GM19395 (cell line): ENCODE measurements at regions not wholly inside any gene's neighbourhood (a gene's known extent, or its start where the extent isn't known, plus 50 kb on each side); places are given as distances from the start of the nearest gene placed in this dataset.

Experiments used
- ATAC-seq: cut with Tn5 transposase; IDR thresholded peaks from one replicate; pipeline ENCODE4 v1.9.1; 2021; ENCODE audit warnings: mild to moderate bottlenecking, moderate library complexity; ENCODE audit not compliant: unreplicated experiment

DNA sequence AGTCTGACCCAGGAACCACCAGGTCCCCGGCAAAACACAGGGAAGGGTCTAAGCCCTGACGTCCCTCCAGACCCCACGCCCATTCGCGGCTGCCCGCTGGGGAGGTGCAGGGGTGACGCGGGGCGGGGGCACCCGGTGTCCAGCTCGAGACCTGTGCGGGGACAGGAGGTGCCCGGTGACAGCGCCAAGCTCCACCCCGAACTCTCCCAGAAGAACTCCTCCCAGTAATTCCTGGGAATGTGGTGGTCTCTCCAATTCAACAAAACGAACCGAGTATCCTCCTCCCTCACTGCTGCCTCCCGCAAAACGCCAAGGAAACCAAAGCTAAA is 164.1 kb upstream of the PDE10A start:
- no peak for ATAC-seq

- ATAC-seq, result no peak
Observed at GRCh38 chr6:165826487-165827189, 163.6 kb upstream of the PDE10A start.

- no peak for ATAC-seq
Observed at GRCh38 chr6:165825256-165825815, 162.3 kb upstream of the PDE10A start.

- ATAC-seq, result no peak
Observed at GRCh38 chr6:165823609-165824326, 160.7 kb upstream of the PDE10A start.

DNA sequence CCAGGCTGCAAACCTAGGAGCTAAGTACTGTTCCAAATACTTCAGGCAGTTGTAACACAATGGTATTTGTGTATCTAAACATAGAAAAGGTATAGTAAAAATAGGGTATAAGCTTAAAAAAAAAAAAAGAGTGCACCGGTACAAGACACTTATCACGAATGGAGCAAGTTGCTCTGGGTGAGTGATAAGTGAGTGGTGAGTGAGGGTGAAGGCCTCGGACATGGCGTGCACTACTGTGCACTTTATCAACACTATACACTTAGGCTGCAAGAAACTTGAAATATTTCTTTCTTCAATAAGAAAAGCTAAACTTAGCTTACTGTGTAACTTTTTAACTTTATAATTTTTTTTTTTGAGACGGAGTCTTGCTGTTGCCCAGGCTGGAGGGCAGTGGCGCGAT is 159.5 kb upstream of the PDE10A start:
- ATAC-seq, result no peak

DNA sequence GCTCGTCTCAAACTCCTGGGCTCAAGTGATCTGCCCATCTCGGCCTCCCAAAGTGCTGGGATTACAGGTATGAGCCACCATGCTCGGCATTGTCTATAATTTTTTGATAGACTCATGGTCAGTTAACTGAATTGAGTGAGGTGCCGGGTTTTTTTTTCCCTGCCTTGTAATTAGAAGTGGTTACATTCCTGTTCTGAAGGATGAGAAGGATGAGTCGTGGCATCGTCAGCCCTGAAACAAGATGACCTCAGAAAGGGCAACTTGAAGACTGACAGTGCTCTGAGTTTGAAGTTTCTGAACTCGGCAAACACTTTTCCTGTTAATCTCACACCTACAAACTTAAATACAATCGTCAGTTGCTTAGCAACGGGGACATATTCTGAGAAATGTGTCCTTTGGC is 158.7 kb upstream of the PDE10A start:
- ATAC-seq, result no peak

GRCh38 chr6:165820934-165821333 is 157.9 kb upstream of the PDE10A start:
- ATAC-seq, result no peak

DNA sequence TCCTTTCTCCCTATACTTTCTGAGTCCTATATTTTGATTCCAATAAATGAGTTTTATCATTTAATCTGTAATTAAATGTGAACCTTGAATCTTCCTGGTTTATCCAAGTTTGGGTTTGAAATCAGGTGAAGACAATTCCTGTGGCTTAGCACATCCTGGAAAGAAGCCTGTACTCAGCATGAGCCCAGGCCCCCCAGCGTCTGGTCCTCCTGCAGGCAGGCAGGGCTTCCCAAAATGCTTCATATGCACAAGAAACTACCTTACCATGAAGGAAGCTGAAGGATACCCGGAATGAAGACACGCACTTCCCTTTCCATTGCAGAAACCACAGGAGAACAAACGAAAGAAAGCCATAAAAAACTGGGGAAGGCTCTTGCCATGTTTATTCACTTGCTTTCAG is 157.4 kb upstream of the PDE10A start:
- no peak for ATAC-seq

DNA sequence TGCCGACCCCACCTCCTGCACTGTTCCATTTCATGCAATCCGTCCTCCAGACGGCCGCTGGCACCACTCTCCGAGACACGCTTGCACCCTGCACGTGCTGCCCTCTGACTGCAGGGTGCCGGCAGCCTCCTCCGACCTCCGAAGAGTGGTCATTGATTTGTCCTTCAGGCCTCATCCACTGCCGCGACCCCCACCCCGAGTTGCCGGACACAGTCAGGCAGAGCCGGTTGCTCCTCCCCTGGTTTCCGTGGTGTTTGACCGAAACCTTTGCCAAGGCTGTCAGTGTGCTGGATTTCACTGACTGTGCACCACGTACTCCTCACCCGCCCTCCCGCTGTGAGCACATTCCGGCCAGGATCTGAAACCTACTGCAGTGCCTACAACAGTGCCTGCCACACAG is 156.4 kb upstream of the PDE10A start:
- no peak for ATAC-seq

- ATAC-seq, result no peak
Observed at GRCh38 chr6:165818200-165818599, 155.2 kb upstream of the PDE10A start.

- no peak for ATAC-seq
Observed at GRCh38 chr6:165817771-165818170, 154.7 kb upstream of the PDE10A start.

- no peak for ATAC-seq
Observed at GRCh38 chr6:165817148-165817547, 154.1 kb upstream of the PDE10A start.

- no peak for ATAC-seq
Observed at GRCh38 chr6:165814679-165815078, 151.6 kb upstream of the PDE10A start.

DNA sequence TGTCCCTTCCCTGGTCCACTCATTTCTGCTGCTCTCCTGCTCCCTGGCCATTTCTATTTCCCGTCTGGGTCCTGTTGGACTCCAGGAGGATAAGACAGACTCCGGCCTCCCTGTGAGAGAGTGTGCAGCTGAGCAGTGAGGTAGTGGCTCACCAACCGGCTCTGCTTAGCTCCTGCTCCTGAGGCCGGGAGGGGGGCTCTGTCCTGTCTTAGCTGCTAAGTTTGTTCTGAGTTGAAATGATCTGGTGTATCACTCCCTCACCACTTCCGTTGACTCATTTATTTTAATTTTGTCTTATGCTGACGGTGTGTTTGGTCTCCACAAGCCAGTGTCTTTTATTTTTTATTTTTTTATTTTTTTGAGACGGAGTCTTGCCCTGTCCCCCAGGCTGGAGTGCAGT is 148.5 kb upstream of the PDE10A start:
- no peak for ATAC-seq

GRCh38 chr6:165808021-165808420 is 145.0 kb upstream of the PDE10A start:
- ATAC-seq, result no peak

DNA sequence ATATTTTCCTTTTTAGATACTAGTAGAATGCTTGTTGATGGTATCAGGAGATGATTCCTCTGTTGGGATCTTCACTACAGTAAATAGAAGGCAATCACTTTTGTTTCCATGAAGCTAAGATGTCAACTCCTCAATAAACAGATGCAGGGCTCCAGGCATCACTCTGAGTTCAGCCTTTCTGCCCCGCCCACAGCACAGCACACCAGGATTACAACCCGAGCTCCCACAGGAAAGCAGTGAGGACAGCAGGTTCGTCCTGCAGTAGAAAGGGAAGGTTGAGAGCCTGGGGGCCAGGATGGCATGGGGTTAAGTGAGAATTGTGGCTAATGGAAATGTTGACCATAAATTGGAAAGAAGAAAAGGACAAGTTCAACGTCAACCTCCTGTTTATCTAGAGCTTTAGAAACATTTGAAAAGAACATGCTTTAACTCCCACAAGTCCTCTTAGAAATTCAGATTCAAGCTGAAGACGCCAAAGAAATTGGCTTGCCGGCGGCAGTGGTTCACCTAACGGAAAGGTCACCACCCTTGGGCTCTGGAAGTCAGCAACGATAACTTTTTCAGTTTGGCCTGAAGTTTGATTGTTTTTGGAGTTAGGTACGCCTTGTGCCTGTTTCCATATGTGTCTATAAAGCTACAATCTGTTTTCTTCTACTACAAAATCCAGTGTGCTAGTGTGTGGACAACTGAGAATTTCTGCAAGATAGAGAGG is 144.4 kb upstream of the PDE10A start:
- ATAC-seq, result no peak

DNA sequence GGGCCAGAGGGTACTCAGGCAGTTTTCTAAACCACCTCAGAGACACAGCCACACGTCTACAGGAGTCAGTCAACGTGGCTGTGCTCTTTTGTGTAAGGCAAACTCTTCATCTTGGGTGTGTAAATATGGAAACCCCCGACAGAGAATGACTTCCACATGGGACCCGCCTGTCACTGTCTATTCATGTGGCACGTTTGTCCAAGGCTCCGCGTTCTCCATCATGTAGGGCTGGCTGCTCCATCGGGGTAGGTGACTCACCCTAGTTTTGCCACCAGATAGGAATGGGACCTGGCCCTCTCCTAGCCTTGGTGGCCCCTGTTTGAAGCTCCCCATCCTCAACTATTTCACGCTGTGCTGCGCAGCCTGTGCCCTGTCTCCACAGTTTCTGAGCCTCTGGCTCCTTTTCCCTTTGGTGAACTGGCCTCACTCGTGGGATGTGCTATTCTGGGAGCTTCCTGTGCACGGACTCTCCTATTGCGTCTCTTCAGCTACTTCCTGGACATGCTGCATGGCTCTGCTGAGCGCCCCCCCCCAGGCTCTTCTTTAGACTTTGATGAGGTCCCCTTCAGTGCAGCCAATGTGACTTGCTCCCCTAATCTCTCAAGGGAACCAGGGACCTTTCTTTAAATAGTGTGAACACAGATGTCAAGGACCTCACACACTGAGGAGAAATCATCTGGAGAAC is 143.2 kb upstream of the PDE10A start:
- ATAC-seq, result no peak

DNA sequence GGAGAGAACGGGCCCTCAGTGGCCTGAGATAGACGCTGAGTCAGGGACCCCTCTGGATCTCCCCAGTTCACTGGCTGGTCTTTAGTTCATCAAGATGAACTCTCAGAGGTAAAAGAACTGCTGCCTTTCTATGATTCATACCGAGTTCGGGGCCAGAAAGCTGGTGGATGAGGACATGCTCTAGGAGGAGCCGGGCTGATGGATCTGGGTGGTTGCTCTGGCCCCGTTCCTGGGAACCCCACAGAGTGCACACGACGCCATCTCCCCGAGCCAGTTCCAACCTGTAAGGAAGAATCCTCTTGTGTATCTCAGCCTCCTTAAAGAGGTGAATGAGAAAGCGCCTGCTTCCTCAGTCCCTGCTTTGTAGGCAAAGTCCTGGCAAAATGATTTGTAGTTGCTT is 142.6 kb upstream of the PDE10A start:
- no peak for ATAC-seq

DNA sequence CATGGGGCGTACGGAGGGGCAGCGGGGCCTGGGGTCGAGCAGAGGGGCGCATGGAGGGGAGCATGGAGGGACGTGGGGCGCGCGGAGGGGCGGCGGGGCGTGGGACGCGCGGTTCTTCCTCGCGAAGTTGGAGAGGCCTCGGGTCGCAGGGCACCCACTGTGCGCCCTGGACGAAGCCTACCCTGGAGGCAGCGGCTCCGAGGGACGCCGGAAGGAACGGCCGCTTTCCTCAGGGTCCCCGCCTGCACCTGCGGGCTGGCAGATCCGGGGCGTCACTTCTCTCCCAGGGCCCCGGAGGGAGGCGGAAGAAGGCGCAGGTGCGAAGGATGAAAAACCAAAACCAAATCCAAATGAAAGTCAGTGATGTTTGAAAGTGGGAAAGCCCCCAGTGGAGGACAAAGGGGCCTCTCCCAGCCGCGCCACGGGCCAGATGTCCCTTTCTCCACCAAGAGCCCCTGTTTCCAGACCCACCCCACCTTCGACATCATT is 142.1 kb upstream of the PDE10A start:
- no peak for ATAC-seq

DNA sequence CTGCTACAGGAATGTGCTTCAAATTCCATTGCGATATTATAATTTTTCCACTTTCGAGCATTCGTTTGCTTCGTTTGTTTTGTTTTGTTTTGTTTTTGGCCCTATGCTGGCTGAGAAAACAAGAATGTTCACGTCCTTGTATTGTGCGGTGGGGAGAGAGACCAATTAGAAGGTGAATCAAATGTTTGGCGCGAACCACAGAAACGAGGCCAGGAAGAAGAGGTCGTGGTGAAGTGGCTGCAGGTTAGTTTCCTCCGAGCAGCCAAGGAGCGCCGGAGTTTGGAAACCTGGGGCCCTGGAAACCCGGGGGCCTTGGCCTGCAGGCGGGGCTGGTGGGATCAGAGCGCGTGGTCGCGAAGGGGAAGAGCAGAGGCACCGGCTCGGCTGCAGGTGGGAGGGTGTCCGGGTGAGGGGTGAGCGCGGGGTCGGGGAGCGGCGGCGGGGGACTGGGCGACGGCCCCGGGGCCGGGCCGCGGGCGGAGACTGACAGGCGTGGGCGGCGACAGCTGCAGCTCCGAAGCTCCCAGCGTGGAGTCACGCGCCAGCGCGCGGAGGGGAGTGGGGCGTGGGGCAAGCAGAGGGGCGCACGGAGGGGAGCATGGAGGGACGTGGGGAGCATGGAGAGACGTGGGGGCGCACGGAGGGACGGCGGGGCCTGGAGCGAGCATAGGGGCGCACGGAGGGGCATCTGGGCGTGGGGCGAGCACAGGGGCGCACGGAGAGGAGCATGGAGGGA is 141.5 kb upstream of the PDE10A start:
- ATAC-seq, result no peak
